NCI-H128 (cell line): ENCODE measurements at regions not wholly inside any gene's neighbourhood (a gene's known extent, or its start where the extent isn't known, plus 50 kb on each side); places are given as distances from the start of the nearest gene placed in this dataset.

ENCODE experiments used
- DNase-seq: peaks from one replicate; lab custom pipeline; 2025; ENCODE audit not compliant: unreplicated experiment; lab: John Stamatoyannopoulos, UW

DNA sequence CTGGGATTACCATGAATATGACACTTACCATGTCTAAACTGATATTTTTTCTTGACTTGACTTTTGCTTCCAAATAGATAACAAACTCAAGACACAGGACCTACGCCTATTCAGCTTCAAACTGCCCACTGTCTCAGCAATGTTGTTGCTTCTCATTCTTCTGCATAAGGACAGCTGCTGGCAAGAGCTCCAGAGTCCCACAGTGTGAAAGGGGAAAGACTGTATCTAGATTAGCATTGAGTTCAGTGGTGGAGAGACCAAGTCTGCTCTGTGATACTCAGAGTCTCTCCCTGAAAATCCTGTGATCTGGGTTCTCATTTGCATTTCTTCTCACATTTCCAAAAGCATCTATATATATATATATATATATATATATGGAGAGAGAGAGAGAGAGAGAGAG lies 247.9 kb upstream of the NT5C1B start:
- no peak for DNase-seq

DNA sequence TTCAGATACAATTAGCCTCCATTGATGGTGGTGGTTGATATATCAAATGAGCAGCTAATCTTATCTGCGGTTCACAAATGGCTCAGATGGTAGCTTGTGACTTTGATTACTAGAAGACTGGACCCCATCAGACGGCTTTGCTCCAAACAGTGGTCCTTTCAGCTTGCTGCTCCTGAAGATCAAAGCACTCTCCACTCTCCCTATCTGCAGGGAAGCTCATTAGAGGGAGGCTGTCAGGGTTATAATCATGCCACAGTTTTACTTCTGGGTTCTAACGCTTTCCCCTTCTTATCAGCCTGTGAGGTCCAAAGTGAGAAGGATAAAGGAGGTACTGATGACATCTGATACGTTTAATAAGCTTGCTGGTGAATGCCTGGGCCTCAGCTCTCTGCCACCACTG lies 247.1 kb upstream of the NT5C1B start:
- DNase-seq, result no peak

DNA sequence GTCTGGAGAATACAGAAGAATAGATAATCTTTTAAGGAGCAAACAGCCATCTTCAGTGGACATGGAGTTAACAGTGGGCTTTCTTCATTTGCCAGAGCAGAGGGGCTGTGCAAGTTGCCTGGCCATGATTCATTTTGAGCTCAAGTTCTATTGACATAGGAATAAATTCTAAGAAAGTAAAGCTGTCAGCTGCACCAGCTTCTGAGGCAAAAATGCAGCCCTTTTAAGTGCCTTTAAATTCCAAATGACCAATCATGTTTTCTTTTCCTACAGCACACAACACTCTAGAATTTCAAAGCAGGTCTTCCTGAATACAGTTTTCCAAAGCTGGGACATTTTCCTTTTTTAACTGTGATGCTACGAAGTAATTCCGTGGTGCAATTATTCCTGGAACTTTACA lies 246.4 kb upstream of the NT5C1B start:
- no peak for DNase-seq

DNA sequence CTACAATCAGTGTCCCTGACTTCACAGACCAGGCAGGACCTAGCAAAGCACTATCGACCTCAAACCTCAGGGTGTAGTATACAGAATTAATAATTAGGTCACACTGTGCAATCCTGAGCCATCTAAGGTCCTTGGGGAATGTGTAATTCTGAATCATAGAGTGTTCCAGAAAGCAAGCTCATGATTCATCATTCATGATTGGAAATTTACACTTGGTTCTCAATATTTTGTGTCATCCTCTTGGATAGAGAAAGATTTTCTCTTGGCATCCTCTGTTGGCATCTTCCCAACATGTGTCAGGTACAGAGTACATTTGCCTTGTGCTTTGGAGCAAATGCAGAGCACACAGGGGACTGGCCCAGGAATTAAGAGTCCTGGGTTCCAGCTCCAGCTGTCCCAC lies 245.0 kb upstream of the NT5C1B start:
- DNase-seq, result no peak

GRCh38 chr2:18833941-18834340 lies 244.6 kb upstream of the NT5C1B start:
- no peak for DNase-seq

GRCh38 chr2:18831916-18832510 lies 242.6 kb upstream of the NT5C1B start:
- no peak for DNase-seq

GRCh38 chr2:18830962-18831361 lies 241.6 kb upstream of the NT5C1B start:
- no peak for DNase-seq

- no peak for DNase-seq
Measured at GRCh38 chr2:18829976-18830375, 240.6 kb upstream of the NT5C1B start.

GRCh38 chr2:18829251-18829902 lies 240.0 kb upstream of the NT5C1B start:
- DNase-seq, result no peak

GRCh38 chr2:18828296-18828695 lies 238.9 kb upstream of the NT5C1B start:
- DNase-seq, result no peak

DNA sequence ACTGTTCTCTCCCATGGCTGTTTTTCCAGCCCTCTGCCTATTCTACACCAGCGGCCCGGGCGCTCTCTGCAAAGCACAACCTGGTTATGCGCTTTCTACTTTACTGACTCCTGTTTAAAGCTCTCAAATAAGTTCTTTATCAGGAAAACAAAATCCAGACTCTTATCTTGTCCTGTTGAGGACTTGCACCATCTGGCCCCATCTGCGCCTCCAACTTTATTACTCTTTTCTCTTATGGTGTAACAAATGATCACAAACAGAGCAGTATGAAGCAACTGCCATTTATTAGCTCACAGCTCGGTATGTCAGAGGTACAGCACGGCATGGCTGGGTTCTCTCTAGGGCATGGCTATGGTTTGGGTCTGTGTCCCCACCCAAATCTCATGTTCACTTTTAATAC lies 236.5 kb upstream of the NT5C1B start:
- no peak for DNase-seq

DNA sequence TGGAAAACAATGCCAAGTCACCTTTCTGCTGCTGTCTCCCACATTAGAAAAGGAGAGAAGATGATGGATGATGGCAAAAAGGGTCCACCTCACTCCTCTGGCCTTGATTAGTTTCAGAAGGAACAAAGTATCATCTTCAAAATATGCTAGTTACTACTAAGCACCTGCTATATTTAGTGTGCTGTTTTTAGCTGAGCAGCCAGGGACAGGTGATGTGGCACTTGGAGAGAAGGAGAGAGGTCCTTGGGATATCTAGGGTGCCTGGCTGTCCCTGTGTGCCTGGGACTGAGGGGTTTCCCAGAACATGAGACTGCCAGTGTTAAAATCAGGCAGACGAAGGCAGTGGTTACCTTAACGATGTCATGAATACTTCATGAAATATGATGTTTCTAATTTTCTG lies 235.5 kb upstream of the NT5C1B start:
- no peak for DNase-seq

- no peak for DNase-seq
Measured at GRCh38 chr2:18824325-18824790, 235.0 kb upstream of the NT5C1B start.

- DNase-seq, result no peak
Measured at GRCh38 chr2:18821431-18821830, 232.1 kb upstream of the NT5C1B start.

DNA sequence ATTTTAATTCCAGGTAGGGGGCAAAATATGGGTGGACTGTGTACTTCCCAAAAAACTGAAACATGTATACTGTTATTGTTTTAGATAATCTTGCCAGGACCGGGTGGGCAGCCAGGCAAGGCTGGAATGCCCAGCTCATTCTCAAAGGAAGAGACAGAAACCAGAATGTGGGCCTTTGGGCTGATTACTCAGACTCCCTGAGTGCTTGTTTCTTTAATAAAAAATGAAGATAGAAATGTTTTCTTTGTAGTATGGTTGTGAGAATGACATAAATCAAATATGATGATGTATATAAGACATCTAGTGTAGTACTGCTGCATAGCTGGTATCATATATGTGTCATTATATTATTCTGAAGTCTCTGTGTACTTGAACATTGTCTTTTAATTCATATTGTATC lies 231.6 kb upstream of the NT5C1B start:
- no peak for DNase-seq

GRCh38 chr2:18819566-18819965 lies 230.2 kb upstream of the NT5C1B start:
- no peak for DNase-seq

GRCh38 chr2:18814387-18814786 lies 225.0 kb upstream of the NT5C1B start:
- DNase-seq, result no peak

- no peak for DNase-seq
Measured at GRCh38 chr2:18804536-18804935, 215.2 kb upstream of the NT5C1B start.

DNA sequence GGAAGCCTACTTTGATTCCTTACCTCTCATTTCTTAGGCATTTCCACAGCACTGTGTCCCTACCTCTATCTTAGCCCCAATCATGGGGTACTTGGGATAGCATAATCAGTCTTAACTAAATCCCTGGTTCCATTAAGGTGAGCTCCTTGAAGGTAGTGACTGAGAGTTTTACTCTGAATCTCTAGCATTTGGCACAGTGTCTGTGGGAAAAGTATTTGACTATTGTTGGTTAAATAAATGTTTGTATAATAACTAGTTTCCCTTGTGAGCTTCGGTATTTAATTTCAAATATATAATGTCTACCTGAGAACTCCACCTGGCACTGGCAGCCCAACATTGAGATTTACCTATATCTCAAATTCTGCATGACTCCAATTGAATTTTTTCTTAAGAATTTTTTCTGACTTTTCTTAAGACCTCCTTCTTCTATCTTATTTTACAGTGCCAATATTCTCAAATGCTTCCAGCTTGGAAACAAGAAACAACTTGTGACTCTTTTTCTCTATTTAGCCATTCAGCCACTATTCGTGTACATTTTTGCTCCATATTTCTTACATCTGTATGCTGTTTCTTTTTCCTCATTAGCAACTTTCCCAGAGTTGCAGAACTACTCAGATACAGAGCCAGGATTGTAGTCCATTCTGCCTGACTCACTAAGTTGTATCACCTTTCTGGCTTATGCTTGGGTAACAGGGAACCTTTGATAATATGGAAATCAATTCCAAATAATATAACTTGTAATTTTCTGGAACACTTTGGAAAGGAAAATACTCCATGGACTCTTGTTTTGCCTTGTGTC lies 214.0 kb upstream of the NT5C1B start:
- DNase-seq, result no peak

DNA sequence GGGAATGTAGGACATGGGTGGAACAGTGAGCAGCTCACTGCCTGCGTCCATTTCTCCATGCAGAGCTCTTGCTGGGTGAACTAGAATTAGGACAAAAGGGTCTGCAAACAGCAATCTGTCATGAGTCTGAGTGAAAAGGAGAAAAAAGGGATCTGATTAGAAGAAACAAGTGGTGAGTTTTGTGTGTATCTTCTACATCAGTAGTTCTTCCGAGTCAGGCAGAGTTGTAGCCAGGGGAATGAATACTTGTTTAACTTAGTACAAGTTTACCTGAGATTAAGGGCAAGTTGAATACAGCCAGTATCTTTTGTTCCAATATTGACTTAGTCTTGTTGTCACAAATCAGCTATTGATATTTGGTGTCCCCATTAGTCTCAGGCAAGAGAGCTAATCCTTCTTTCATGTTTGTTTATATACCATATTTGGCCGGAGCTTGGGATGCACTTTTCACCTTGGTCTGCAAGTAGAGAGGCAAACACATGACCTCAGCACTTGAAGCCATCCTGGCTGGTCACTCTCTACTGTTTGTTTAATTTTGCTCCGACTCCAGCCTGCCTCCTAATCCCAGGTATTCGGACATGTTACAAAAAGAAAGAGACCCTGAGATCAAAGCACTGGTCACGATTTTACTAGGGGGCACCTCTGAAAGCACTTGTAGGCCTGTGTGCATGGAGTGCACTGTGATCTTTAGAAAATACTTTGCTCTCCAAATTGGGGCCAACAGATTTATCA lies 211.0 kb upstream of the NT5C1B start:
- DNase-seq, result no peak

GRCh38 chr2:18799397-18799796 lies 210.0 kb upstream of the NT5C1B start:
- DNase-seq, result no peak
